ENCODE measurements at regions not wholly inside any gene's neighbourhood (a gene's known extent, or its start where the extent isn't known, plus 50 kb on each side); places are given as distances from the start of the nearest gene placed in this dataset.

DNA sequence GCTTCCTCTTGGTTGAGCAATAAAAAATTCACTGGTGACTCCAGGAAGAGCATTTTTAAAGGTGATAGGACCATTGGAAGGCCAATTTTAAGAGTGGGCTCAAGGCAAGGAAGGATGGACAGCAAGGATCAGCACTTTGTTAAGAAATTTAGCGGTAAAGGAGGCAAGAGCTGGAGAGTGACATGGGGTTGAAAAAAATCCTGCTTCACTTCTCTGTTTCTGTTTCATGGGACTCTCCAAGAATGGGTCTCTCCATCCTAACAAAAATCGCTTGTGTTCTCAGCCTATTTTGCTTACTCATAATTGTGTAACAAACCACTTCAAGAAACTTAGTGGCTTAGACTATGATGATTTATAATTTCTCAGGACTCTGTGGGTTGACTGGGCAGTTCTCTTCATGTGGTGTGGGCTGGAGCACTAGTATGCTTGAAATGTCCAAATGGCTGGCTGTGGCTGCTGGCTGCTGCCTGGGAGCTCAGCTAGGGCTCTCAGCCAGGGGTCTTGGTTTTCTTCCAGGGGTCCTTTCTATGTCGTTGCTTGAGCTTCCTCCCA, 59.8 kb upstream of the ZNRF2 start:
- peak; percentile 71 to 76 for DNase-seq (ENCODE audit: low read depth in 2 of 2)
- H3K4me3 ChIP-seq (replicated peaks in 1 of 2; ENCODE audit: low read depth in 2 of 2, low read length in 2 of 2), result no peak overlapping the region
- no peak for TF ChIP-seq CTCF (IDR thresholded peaks at IDR 0.05; ENCODE audit: low read depth, low read length)

- H3K4me3 ChIP-seq (replicated peaks in 1 of 2; ENCODE audit: low read depth in 2 of 2, low read length in 2 of 2), result no peak overlapping the region
- no peak for TF ChIP-seq CTCF (IDR thresholded peaks at IDR 0.05; ENCODE audit: low read depth, low read length)
- DNase-seq (ENCODE audit: low read depth in 2 of 2), result peak; percentile 61 to 71
These were observed 58.4 kb upstream of the ZNRF2 start for GRCh38 chr7:30225863-30226613.

- DNase-seq (ENCODE audit: low read depth in 2 of 2), result no peak
- peak; percentile 16 for TF ChIP-seq CTCF (IDR thresholded peaks at IDR 0.05; ENCODE audit: low read depth, low read length)
- H3K4me3 ChIP-seq (replicated peaks in 1 of 2; ENCODE audit: low read depth in 2 of 2, low read length in 2 of 2), result no peak overlapping the region
These were observed 57.7 kb upstream of the ZNRF2 start for GRCh38 chr7:30226614-30227268.

GRCh38 chr7:30231271-30231670, 53.1 kb upstream of the ZNRF2 start:
- no peak overlapping the region for H3K4me3 ChIP-seq (replicated peaks in 1 of 2; ENCODE audit: low read depth in 2 of 2, low read length in 2 of 2)
- DNase-seq (ENCODE audit: low read depth in 2 of 2), result no peak
- no peak for TF ChIP-seq CTCF (IDR thresholded peaks at IDR 0.05; ENCODE audit: low read depth, low read length)

- H3K4me3 ChIP-seq (replicated peaks in 1 of 2; ENCODE audit: low read depth in 2 of 2, low read length in 2 of 2), result no peak overlapping the region
- DNase-seq (ENCODE audit: low read depth in 2 of 2), result peak in 1 of 2 donors; percentile 42
- no peak for TF ChIP-seq CTCF (IDR thresholded peaks at IDR 0.05; ENCODE audit: low read depth, low read length)
These were observed 52.0 kb upstream of the ZNRF2 start for GRCh38 chr7:30232391-30232790.

Measured in cardiac fibroblast (primary cell).